ENCODE measurements at regions not wholly inside any gene's neighbourhood (a gene's known extent, or its start where the extent isn't known, plus 50 kb on each side); places are given as distances from the start of the nearest gene placed in this dataset.

GRCh38 chr13:22062478-22063205 lies 391.8 kb downstream of the FGF9 start:
- Mint-ChIP-seq H3K36me3 (ENCODE audit: insufficient read depth in 1 of 3, low read depth in 3 of 3) (no peaks in the 10 kb centered on the region), H3K27ac (no peak overlapping the region), H3K9me3 (no peaks in the 10 kb centered on the region), H3K4me3 (no peak overlapping the region), H3K27me3 (ENCODE audit: low read depth) (peaks cover 4% of the 10 kb centered on the region), H3K4me1 (peaks cover 26 to 30% of the 10 kb centered on the region in 2 experiments)
- H2BK12ac ChIP-seq (ENCODE audit: insufficient read length, low read depth, low read length): no peak overlapping the region
- no peak overlapping the region for H3K4ac ChIP-seq (ENCODE audit: low read depth, low read length)
- H4K20me1 ChIP-seq (ENCODE audit: control insufficient read depth, insufficient read depth, insufficient read length): no peaks in the 10 kb centered on the region
- no CpG with 5 or more reads among the region's 8 CpGs for WGBS (ENCODE audit: extremely low coverage, insufficient read length, low lambda C conversion rate)
- H3K56ac ChIP-seq (ENCODE audit: insufficient read length, low read depth, low read length): no peak overlapping the region
- H3K27ac ChIP-seq (ENCODE audit: insufficient read length, low read depth, low read length): no peak overlapping the region
- no peak overlapping the region for H3K4me2 ChIP-seq (ENCODE audit: insufficient read depth, insufficient read length, low read length)
- H2BK5ac ChIP-seq (ENCODE audit: insufficient read length, low read length): no peak overlapping the region
- no peaks in the 10 kb centered on the region for H3K9me3 ChIP-seq (ENCODE audit: control insufficient read depth, low read depth, low read length)
- H2BK20ac ChIP-seq (ENCODE audit: low read depth, low read length, poor library complexity, severe bottlenecking): no peak overlapping the region
- H3K9ac ChIP-seq (ENCODE audit: extremely low read depth, insufficient read length, low read length): no peak overlapping the region
- H3K27me3 ChIP-seq (ENCODE audit: insufficient read depth, low read length): no peaks in the 10 kb centered on the region
- H3K79me1 ChIP-seq (ENCODE audit: insufficient read depth, low read depth, low read length, poor library complexity, severe bottlenecking): no peaks in the 10 kb centered on the region
- H3K23me2 ChIP-seq (ENCODE audit: insufficient read length, low read depth, low read length, poor library complexity, severe bottlenecking): no peaks in the 10 kb centered on the region
- no peak overlapping the region for H2AFZ ChIP-seq (ENCODE audit: low read length)
- H4K5ac ChIP-seq (ENCODE audit: insufficient read length, low read depth, low read length): no peak overlapping the region
- no peak overlapping the region for H4K8ac ChIP-seq (replicated peaks; ENCODE audit: insufficient read length, low read depth, low read length)
- peaks cover 6% of the 10 kb centered on the region; the same call in 1 of the 2 replicates for H3K4me1 ChIP-seq (ENCODE audit: insufficient read depth, low read length)
- DNase-seq: no peak
- H3K18ac ChIP-seq (ENCODE audit: insufficient read length, low read depth, low read length): no peak overlapping the region
- no peak overlapping the region for H2BK120ac ChIP-seq (ENCODE audit: low read depth, low read length, poor library complexity, severe bottlenecking)
- no peak overlapping the region for H3K14ac ChIP-seq (ENCODE audit: insufficient read depth, low read length)
- no peak overlapping the region for H3K23ac ChIP-seq (ENCODE audit: insufficient read length, low read depth, low read length)
- TF ChIP-seq CTCF (conservative IDR thresholded peaks at IDR 0.05): no peak
- H3K79me2 ChIP-seq (ENCODE audit: insufficient read depth, low read length): no peaks in the 10 kb centered on the region
- H4K91ac ChIP-seq (ENCODE audit: insufficient read length, low read depth, low read length): no peak overlapping the region
- no peak overlapping the region for H2BK15ac ChIP-seq (ENCODE audit: low read depth, low read length)
- H2AK5ac ChIP-seq (ENCODE audit: insufficient read length, low read length): no peak overlapping the region
- H3T11ph ChIP-seq (ENCODE audit: low read length): no peak overlapping the region
